ENCODE measurements at regions not wholly inside any gene's neighbourhood (a gene's known extent, or its start where the extent isn't known, plus 50 kb on each side); places are given as distances from the start of the nearest gene placed in this dataset.

DNA sequence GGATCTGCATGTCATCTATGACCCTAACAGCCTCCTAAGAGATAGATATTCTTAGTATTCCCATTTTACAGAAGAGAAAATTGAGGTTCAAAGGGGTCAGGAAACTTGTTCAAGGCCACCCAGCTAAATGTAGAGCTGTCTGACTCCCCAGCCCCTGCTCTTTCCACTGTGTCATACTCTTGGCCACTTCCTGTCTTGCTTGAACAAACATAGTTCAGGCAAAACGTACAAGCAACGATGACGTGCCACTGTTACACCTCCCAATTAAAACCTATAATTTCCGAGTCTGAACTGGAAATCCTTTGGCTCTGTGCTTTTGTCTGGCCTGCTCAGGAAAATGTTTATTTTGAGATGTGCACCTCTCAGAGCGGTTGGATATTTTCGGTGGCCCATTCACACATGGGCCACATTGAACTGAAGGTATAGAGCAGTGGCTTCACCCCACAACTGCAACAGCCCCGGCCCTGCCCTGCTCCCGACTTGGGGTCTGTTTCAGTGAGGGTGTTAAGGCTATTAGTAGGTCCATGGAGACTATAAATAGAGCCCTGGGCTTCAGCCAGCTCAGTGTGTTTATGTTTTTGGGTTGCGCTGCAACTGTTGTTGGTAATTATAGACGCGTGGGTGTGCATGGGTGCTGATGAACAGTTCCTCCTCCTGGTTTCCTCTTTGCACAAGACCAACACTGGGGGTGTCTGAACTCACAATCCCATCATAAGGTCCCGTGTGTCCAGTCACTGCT lies 172.3 kb upstream of the ADO start:
- no peak overlapping the region for H3K9ac ChIP-seq (ENCODE audit: control insufficient read depth, extremely low read depth, insufficient read depth, low read length)
- no peaks in the 10 kb centered on the region for H3K9me3 ChIP-seq (ENCODE audit: control insufficient read depth, low read depth, low read length)
- dilution Hi-C loops (cut with MboI; ENCODE audit: extremely low pct_ligation_motif_present, low sequenced_read_pairs): no loop called here
- no peaks in the 10 kb centered on the region for H3K36me3 ChIP-seq (ENCODE audit: control insufficient read depth in 2 of 2, extremely low read depth in 1 of 2, insufficient read depth in 2 of 2, low read length in 2 of 2)
- no peaks in the 10 kb centered on the region for H3K27me3 ChIP-seq (ENCODE audit: control insufficient read depth, extremely low read depth, insufficient read depth, low read length)
- H2AFZ ChIP-seq (ENCODE audit: control insufficient read depth, low read length): no peak overlapping the region
- FAIRE-seq: no peak
- peaks cover 1% of the 10 kb centered on the region for H3K4me1 ChIP-seq (ENCODE audit: control insufficient read depth, extremely low read depth, insufficient read depth, low read length)
- H4K20me1 ChIP-seq (ENCODE audit: control insufficient read depth, extremely low read depth, insufficient read depth, low read length): no peaks in the 10 kb centered on the region
- no peak for TF ChIP-seq EZH2 (IDR thresholded peaks at IDR 0.05; ENCODE audit: low read length)
- TF ChIP-seq, protein P1, sequence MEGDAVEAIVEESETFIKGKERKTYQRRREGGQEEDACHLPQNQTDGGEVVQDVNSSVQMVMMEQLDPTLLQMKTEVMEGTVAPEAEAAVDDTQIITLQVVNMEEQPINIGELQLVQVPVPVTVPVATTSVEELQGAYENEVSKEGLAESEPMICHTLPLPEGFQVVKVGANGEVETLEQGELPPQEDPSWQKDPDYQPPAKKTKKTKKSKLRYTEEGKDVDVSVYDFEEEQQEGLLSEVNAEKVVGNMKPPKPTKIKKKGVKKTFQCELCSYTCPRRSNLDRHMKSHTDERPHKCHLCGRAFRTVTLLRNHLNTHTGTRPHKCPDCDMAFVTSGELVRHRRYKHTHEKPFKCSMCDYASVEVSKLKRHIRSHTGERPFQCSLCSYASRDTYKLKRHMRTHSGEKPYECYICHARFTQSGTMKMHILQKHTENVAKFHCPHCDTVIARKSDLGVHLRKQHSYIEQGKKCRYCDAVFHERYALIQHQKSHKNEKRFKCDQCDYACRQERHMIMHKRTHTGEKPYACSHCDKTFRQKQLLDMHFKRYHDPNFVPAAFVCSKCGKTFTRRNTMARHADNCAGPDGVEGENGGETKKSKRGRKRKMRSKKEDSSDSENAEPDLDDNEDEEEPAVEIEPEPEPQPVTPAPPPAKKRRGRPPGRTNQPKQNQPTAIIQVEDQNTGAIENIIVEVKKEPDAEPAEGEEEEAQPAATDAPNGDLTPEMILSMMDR (optimal IDR thresholded peaks at IDR 0.05 in 1 of 3, IDR thresholded peaks at IDR 0.05 in 1 of 3, conservative IDR thresholded peaks at IDR 0.05 in 1 of 3; ENCODE audit: extremely low read depth in 1 of 3, insufficient read depth in 2 of 3, low read length in 3 of 3): no peak
- H3K4me3 ChIP-seq (ENCODE audit: control insufficient read depth in 2 of 3, extremely low read depth in 1 of 3, insufficient read depth in 2 of 3, low read depth in 1 of 3, low read length in 3 of 3): no peak overlapping the region
- no peaks in the 10 kb centered on the region for H3K79me2 ChIP-seq (ENCODE audit: control insufficient read depth, insufficient read depth, low read length)
- no peak overlapping the region for H3K4me2 ChIP-seq (ENCODE audit: control insufficient read depth, extremely low read depth, insufficient read depth, low read depth, low read length)
- no peaks in the 10 kb centered on the region for H3K9me1 ChIP-seq (ENCODE audit: control insufficient read depth, extremely low read depth, insufficient read depth, low read length)
- no peak overlapping the region for H3K27ac ChIP-seq (ENCODE audit: control insufficient read depth, insufficient read depth, low read length)
- no peak for DNase-seq (ENCODE audit: low read depth, low spot score)

- Histone ChIP-seq H3K9me1 (ENCODE audit: control insufficient read depth, extremely low read depth, insufficient read depth, low read length) (no peaks in the 10 kb centered on the region), H4K20me1 (ENCODE audit: control insufficient read depth, extremely low read depth, insufficient read depth, low read length) (no peaks in the 10 kb centered on the region), H3K4me3 (ENCODE audit: control insufficient read depth in 2 of 3, extremely low read depth in 1 of 3, insufficient read depth in 2 of 3, low read depth in 1 of 3, low read length in 3 of 3) (no peak overlapping the region), H3K9me3 (ENCODE audit: control insufficient read depth, low read depth, low read length) (no peaks in the 10 kb centered on the region), H3K4me2 (ENCODE audit: control insufficient read depth, extremely low read depth, insufficient read depth, low read depth, low read length) (no peak overlapping the region), H3K27me3 (ENCODE audit: control insufficient read depth, extremely low read depth, insufficient read depth, low read length) (no peaks in the 10 kb centered on the region), H2AFZ (ENCODE audit: control insufficient read depth, low read length) (no peak overlapping the region), H3K9ac (ENCODE audit: control insufficient read depth, extremely low read depth, insufficient read depth, low read length) (no peak overlapping the region), H3K4me1 (ENCODE audit: control insufficient read depth, extremely low read depth, insufficient read depth, low read length) (peaks cover 12% of the 10 kb centered on the region), H3K27ac (ENCODE audit: control insufficient read depth, insufficient read depth, low read length) (no peak overlapping the region), H3K36me3 (ENCODE audit: control insufficient read depth in 2 of 2, extremely low read depth in 1 of 2, insufficient read depth in 2 of 2, low read length in 2 of 2) (no peaks in the 10 kb centered on the region), H3K79me2 (ENCODE audit: control insufficient read depth, insufficient read depth, low read length) (no peaks in the 10 kb centered on the region)
- dilution Hi-C loops (cut with MboI; ENCODE audit: extremely low pct_ligation_motif_present, low sequenced_read_pairs): no loop called here
- no peak for FAIRE-seq
- DNase-seq (ENCODE audit: low read depth, low spot score): no peak
- TF ChIP-seq EZH2 (IDR thresholded peaks at IDR 0.05; ENCODE audit: low read length): no peak
- TF ChIP-seq, protein P1 (optimal IDR thresholded peaks at IDR 0.05 in 1 of 3, IDR thresholded peaks at IDR 0.05 in 1 of 3, conservative IDR thresholded peaks at IDR 0.05 in 1 of 3; ENCODE audit: extremely low read depth in 1 of 3, insufficient read depth in 2 of 3, low read length in 3 of 3): no peak
Observed at GRCh38 chr10:62633976-62634375, 170.5 kb upstream of the ADO start.
